Suppressor macrophage treated with lipopolysaccharide for 4 hours (primary cell): ENCODE measurements at regions not wholly inside any gene's neighbourhood (a gene's known extent, or its start where the extent isn't known, plus 50 kb on each side); places are given as distances from the start of the nearest gene placed in this dataset.
A peak's percentile ranks its signal among the peaks of the same experiment; 100 is the strongest.
"Not testable (repeated sequence)": the region's sequence is repeated elsewhere in the genome, so short reads cannot be mapped to it uniquely, and the experiment has no call there.

Experiments
- DNase-seq: peaks from one replicate; pipeline ENCODE4 v3.0.0-alpha.2; 2020

DNA sequence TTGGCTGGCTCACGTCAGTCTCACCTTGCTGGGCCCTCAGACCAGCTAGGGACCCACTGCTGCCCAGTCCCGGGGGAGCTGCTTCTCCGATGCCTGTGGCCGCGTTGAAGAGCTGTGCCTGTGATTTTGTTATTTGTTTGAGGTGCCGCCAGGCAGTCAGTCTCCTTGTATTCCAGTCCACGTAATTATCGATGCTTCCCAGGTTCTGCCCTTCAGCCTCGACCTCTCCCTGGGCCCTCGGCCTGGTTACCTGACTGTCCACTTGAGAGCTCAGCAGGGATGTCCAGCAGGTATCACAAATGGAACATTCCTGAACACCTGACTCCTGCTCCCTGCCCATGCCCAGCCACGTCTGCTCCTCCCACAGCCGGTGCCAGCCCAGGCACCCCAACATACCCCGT, 195.9 kb upstream of the HS6ST1 start:
- DNase-seq: no peak

DNA sequence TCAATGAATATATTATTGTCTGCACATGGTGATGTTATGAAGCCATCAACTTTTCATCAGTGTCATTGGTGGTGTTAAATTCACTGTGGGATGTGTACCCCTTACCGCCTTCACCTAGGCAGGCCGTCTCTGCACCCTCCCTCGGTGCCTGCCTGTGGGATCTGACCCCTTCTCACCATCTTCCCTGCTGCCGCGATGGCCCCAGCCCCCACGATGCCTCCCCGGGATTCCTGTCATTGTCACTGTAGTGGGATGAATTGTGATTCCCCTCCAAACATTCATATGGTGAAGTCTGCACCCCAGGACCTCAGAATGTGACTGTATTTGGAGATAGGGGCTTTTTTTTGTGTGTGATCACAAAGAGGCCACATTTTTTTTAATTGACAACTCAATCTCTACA, 198.3 kb upstream of the HS6ST1 start:
- no peak for DNase-seq

GRCh38 chr2:128519028-128519427, 200.4 kb upstream of the HS6ST1 start:
- not testable (repeated sequence) for DNase-seq

DNA sequence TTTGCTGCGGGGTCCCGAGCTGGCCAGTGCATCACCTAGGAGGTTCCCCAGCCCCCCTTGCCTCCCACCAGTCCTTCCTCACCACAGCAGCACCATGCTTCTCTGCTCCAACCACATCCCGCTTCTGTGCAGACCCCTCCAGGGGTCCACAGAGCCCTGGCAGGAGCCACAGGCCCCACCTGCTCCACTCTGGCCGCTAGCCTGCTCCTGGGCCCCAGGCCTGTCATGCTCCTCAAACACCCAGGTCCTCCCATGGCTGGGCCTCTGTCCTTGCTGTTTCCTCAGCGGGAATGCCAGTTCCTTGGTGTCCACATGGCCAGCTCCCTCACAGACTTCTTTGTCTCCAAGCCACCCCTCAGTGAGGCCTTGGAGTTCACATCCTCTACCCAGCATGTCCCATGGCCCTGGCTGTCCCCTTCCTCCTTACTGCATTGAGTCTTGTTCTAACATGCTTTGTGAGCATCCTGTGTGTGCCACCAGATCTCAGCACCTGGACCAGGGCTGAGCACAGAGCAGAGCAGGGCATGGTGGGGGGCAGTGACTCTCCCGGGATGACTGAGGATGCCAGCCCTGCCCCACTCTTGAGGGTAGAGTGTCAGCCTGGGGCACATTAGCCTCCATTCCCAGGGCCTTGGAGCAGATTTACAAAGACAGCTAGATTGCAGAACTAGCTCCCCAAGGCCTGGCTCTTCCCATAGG, 201.0 kb upstream of the HS6ST1 start:
- no peak for DNase-seq

DNA sequence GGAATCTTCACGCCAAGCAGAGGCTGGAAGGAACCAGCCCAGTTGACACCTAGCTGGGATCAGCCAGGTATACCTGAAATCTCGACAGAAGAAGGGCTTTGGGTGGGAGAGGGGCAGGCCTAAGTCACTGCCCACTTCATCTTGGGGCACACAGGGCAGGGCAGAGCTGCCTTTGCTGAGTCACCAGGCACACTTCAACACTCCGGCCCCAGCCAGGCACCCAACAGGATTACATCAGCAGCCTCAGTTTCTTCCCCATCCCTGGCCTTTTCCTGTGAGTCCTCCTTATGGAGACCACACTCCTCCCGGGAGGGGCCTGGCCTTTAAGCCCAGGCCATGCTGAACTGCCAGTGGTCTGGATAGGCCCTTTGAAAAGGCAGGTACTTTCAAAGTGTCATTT, 201.7 kb upstream of the HS6ST1 start:
- DNase-seq: peak; percentile 44

DNA sequence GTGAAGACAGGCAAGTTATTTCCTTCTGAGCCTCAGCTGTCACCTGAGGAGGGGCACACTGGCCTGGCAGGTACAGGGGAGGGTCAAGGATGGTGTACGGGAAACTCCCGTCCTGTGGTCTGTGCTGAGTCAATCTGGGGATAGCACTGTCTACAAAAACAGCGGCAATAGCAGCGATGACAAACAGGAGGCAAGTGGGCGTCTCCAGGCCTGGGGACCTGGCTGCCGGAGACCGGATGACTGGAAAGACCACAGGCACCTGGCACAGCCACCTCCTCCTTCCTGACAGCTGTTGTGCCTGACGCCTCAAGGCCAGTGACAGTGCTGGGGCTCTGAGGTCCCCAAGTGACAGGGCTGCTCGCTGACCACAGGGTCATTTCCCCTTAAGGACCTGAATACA, 202.1 kb upstream of the HS6ST1 start:
- DNase-seq: peak; percentile 59

DNA sequence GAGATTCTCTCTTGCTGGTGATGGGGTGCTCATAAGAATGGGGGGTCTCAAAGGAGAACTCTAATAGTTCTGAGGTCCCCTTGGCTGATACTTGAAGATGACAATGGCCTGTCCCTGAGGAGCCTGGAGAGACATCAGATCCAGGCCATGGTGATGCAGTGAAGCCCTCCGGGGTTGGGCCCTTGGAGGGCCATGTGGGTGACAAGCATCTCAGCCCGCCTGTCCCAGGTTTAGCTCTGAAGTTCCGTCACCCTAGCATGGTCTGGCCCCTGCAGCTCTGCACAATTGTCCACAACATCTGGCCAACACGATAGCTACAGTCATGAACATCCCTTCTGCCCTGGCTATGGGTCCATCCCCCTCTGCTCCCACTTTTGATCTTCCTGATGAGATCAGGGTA, 202.8 kb upstream of the HS6ST1 start:
- no peak for DNase-seq

DNA sequence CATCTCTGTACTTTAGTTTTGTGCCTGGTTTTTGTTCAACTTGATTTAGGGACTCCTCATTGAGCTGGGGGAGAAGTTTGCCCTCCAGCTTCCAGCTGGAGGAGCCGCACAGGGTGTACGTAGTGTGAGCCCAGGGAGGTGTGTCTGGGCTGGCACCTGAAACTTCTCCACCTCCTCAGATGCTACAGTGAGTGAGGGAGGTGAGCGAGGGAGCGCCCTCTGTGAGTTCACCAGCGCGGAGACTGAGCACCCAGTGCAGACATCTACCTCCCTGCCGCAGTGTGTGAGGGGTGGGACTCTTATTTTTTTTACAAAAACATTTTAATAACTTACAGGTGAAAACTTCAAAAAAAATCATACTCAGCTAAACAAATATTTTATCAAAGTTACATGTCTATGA, 204.2 kb upstream of the HS6ST1 start:
- DNase-seq: no peak

DNA sequence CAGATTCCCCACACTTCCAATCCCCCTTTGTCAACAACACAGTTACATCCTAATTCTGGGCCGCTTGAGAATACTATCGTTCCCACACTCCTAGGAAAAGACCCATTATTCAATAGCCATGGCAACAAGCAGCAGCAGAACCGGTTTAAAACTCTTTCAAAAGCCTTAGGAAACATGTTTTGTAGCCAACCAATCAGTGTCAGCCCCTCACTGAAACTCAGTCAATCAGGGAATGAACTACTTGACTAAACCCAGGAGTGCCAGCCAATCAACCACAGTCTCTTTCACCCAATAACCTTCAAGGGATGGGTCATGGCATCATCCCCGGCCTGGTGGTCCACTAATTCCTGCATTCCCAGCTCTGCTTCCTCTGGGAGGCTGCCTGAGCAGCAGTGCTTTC, 204.8 kb upstream of the HS6ST1 start:
- DNase-seq: no peak

GRCh38 chr2:128524183-128524582, 205.5 kb upstream of the HS6ST1 start:
- no peak for DNase-seq

- no peak for DNase-seq
Measured at GRCh38 chr2:128525653-128526052, 207.0 kb upstream of the HS6ST1 start.

GRCh38 chr2:128526455-128526976, 207.8 kb upstream of the HS6ST1 start:
- no peak for DNase-seq

DNA sequence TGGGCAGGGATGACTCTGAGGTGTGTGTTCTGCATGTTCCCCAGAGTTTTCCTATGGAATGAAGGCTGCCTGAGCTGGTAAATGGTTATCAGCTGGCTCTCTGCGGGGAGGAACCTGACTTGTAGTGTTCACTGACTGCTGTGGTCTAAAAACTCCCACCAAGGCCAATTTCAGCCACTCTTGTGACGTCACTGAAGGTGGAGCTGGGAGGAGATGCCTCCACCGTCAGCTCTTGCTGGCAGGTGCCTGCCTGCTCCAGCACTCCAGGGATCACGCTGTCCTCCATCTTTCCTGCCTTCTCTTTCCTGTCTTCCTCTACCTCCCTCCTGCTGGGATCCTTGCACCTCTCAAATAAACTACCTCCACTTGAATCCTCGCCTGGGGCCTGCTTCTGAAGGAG, 209.5 kb upstream of the HS6ST1 start:
- DNase-seq: no peak

- DNase-seq: no peak
Measured at GRCh38 chr2:128530025-128530573, 211.4 kb upstream of the HS6ST1 start.

DNA sequence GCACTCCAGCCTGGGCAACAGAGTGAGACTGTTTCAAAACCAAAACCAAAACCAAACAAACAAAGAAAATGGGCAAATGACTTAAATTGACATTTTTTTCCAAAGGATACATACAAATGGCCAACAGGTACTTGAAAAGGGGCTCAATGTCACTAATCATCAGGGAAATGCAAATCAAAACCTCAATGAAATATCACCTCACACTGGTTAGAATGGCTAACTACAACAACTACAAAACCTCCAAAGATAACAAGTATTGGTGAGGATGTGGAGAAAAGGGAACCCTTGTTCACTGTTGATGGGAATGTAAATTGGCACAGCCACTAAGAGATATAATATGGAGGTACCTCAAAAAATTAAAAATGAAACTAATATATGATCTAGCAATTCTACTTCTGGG, 213.2 kb upstream of the HS6ST1 start:
- DNase-seq: peak; percentile 13

GRCh38 chr2:128533101-128533500, 214.4 kb upstream of the HS6ST1 start:
- no peak for DNase-seq

DNA sequence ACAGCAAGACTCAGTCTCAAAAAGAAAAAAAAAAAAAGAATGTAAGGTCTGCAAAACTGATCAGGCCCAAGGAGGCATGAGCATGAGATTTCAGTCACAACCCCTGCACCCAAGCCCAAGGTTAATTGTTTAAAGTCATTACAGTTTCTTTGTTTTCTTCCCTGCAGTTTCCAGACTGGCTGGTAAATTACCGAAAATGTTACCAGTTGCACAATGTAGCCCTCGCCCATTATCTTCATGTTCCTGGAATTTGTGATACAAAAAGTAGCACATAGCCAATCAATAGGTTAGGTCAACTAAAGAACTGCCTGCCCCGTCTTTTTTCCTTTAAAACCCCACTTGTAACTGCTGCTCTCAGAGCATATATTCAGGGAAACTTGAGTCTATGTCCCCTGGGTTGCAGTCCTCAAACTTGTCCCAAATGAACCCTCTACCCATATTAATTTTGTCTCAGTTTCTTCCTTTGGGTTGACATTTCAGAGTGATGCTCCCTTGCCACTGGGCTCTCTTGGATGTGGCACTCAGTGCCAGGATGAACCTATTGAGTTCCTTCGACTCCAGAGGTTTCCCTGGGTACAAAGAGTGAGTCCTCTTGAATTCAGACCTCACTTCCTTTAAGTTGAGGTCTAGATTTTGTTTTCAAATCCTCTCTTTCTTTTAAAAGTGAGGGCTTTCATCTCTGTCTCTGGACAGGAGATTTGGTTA, 216.2 kb upstream of the HS6ST1 start:
- DNase-seq: no peak

- peak; percentile 52 for DNase-seq
Measured at GRCh38 chr2:128535953-128536352, 217.3 kb upstream of the HS6ST1 start.

- peak; percentile 10 for DNase-seq
Measured at GRCh38 chr2:128536925-128537620, 218.4 kb upstream of the HS6ST1 start.

GRCh38 chr2:128537646-128538045, 219.0 kb upstream of the HS6ST1 start:
- DNase-seq: no peak

GRCh38 chr2:128538396-128538795, 219.7 kb upstream of the HS6ST1 start:
- no peak for DNase-seq

GRCh38 chr2:128540670-128541069, 222.0 kb upstream of the HS6ST1 start:
- no peak for DNase-seq

DNA sequence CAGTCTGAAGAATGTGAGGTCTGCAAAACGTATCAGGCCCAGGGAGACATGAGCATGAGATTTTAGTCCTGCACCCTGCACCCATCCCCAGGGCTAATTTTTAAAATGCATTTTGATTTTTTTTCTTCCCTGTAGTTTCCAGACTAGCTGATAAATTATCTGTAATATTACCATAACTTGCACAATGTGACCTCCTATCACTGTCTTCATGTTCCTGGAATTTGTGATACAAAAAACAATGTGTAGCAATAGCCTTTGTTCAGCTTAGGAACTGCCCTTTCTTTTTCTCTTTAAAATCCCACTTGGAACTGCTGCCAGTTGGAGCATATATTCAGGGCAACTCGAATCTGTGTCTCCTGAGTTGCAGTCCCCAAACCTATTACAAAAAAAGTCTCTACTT, 222.8 kb upstream of the HS6ST1 start:
- DNase-seq: peak; percentile 21

- DNase-seq: no peak
Measured at GRCh38 chr2:128543036-128543435, 224.4 kb upstream of the HS6ST1 start.
